B cell (primary cell): ENCODE measurements at regions not wholly inside any gene's neighbourhood (a gene's known extent, or its start where the extent isn't known, plus 50 kb on each side); places are given as distances from the start of the nearest gene placed in this dataset.

Experiments used
- EZH2 ChIP-seq: IDR thresholded peaks from 2 replicates; pipeline ENCODE4 v1.6.1; 2012; ENCODE audit warnings: borderline replicate concordance, low read depth, mild to moderate bottlenecking, moderate library complexity, low read length; ENCODE audit not compliant: insufficient read depth, poor library complexity, severe bottlenecking
- TF ChIP-seq, protein P1 (sequence below): fragments of 200-600 bp; IDR thresholded peaks from one replicate; pipeline ENCODE4 v1.8.0; 2022; ENCODE audit warnings: antibody characterized with exemption, mild to moderate bottlenecking

DNA sequence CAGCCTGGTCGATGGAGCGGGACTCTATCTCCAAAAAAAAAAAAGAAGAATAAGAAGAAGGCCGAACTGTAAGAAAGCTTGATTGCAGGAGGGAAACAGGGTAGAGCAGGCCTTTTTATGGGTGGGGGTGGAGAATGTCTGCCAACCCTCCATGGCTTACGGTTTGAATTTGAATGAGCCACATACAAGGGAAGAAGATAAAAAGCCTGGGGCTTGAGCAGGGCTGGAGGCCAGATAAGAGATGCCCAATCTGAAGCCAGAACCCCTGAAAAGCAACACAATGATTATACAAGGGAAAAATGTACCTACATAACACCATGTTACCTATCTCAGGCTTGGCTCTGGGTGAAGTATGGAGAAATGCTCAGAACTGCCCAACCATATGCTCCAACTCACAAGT, 57.3 kb upstream of the TRIM2 start:
- TF ChIP-seq, protein P1, sequence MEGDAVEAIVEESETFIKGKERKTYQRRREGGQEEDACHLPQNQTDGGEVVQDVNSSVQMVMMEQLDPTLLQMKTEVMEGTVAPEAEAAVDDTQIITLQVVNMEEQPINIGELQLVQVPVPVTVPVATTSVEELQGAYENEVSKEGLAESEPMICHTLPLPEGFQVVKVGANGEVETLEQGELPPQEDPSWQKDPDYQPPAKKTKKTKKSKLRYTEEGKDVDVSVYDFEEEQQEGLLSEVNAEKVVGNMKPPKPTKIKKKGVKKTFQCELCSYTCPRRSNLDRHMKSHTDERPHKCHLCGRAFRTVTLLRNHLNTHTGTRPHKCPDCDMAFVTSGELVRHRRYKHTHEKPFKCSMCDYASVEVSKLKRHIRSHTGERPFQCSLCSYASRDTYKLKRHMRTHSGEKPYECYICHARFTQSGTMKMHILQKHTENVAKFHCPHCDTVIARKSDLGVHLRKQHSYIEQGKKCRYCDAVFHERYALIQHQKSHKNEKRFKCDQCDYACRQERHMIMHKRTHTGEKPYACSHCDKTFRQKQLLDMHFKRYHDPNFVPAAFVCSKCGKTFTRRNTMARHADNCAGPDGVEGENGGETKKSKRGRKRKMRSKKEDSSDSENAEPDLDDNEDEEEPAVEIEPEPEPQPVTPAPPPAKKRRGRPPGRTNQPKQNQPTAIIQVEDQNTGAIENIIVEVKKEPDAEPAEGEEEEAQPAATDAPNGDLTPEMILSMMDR = no peak
- no peak for TF ChIP-seq EZH2
